ENCODE measurements at regions not wholly inside any gene's neighbourhood (a gene's known extent, or its start where the extent isn't known, plus 50 kb on each side); places are given as distances from the start of the nearest gene placed in this dataset.
"Not testable (repeated sequence)": the region's sequence is repeated elsewhere in the genome, so short reads cannot be mapped to it uniquely, and the experiment has no call there.

DNA sequence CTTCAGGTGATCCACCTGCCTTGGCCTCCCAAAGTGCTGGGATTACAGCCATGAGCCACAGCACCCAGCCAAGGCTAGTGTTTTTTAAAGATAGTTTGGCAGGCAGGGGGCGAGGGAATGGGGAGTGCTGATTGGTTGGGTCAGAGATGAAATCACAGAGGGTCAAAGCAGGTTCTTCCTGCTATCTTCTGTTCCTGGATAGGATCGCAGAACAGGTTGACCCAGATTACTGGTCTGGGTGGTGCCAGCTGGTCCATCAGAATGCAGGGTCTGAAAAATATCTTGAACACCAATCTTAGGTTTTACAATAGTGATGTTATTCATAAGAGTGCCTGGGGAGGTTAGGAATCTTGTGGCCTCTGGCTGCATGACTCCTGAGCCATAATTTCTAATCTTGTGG lies 272.2 kb downstream of the CD83 start:
- TF ChIP-seq SP1 (CRISPR knock-in tag; conservative IDR thresholded peaks at IDR 0.05); ZNF121 (CRISPR knock-in tag; IDR thresholded peaks at IDR 0.05); OVOL2 (CRISPR knock-in tag; IDR thresholded peaks at IDR 0.05; ENCODE audit: borderline replicate concordance); NR2C2 (CRISPR knock-in tag; IDR thresholded peaks at IDR 0.05); ETV6 (CRISPR knock-in tag; IDR thresholded peaks at IDR 0.05): not testable (repeated sequence)
- TF ChIP-seq, protein P1, sequence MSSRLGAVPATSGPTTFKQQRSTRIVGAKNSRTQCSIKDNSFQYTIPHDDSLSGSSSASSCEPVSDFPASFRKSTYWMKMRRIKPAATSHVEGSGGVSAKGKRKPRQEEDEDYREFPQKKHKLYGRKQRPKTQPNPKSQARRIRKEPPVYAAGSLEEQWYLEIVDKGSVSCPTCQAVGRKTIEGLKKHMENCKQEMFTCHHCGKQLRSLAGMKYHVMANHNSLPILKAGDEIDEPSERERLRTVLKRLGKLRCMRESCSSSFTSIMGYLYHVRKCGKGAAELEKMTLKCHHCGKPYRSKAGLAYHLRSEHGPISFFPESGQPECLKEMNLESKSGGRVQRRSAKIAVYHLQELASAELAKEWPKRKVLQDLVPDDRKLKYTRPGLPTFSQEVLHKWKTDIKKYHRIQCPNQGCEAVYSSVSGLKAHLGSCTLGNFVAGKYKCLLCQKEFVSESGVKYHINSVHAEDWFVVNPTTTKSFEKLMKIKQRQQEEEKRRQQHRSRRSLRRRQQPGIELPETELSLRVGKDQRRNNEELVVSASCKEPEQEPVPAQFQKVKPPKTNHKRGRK (CRISPR knock-in tag; IDR thresholded peaks at IDR 0.05; ENCODE audit: borderline replicate concordance) = not testable (repeated sequence)
- TF ChIP-seq, protein P2, sequence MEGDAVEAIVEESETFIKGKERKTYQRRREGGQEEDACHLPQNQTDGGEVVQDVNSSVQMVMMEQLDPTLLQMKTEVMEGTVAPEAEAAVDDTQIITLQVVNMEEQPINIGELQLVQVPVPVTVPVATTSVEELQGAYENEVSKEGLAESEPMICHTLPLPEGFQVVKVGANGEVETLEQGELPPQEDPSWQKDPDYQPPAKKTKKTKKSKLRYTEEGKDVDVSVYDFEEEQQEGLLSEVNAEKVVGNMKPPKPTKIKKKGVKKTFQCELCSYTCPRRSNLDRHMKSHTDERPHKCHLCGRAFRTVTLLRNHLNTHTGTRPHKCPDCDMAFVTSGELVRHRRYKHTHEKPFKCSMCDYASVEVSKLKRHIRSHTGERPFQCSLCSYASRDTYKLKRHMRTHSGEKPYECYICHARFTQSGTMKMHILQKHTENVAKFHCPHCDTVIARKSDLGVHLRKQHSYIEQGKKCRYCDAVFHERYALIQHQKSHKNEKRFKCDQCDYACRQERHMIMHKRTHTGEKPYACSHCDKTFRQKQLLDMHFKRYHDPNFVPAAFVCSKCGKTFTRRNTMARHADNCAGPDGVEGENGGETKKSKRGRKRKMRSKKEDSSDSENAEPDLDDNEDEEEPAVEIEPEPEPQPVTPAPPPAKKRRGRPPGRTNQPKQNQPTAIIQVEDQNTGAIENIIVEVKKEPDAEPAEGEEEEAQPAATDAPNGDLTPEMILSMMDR (IDR thresholded peaks at IDR 0.05) = not testable (repeated sequence)
